KG1 (cell line): ENCODE measurements at regions not wholly inside any gene's neighbourhood (a gene's known extent, or its start where the extent isn't known, plus 50 kb on each side); places are given as distances from the start of the nearest gene placed in this dataset.

Experiments used
- DNase-seq: peaks from one replicate; lab custom pipeline; 2025; lab: John Stamatoyannopoulos, UW

DNA sequence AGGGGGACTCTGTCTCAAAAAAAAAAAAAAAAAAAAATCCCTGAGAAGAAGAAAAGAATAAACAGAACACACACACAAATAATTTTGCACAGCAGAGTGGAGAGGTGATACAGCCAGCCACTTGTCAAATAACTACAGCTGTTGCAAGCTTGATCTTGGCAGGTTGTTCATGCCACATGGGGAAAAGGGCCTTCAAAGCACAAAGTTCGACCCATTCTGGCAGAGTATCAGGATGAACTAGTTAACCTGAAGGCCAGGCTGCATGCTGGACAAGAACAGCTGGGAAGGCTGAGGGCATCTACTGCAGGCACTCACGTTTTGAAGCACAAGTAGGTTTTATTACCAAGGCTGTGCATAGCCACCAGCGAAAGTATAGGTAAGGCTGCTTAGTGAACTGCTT is 104.1 kb downstream of the KCTD15 start:
- no peak for DNase-seq

- DNase-seq, result no peak
Measured at GRCh38 chr19:33902395-33902794, 105.7 kb downstream of the KCTD15 start.

GRCh38 chr19:33902802-33903488 is 106.3 kb downstream of the KCTD15 start:
- DNase-seq, result no peak

- no peak for DNase-seq
Measured at GRCh38 chr19:33903489-33903850, 106.8 kb downstream of the KCTD15 start.

- no peak for DNase-seq
Measured at GRCh38 chr19:33904681-33905080, 108.0 kb downstream of the KCTD15 start.

DNA sequence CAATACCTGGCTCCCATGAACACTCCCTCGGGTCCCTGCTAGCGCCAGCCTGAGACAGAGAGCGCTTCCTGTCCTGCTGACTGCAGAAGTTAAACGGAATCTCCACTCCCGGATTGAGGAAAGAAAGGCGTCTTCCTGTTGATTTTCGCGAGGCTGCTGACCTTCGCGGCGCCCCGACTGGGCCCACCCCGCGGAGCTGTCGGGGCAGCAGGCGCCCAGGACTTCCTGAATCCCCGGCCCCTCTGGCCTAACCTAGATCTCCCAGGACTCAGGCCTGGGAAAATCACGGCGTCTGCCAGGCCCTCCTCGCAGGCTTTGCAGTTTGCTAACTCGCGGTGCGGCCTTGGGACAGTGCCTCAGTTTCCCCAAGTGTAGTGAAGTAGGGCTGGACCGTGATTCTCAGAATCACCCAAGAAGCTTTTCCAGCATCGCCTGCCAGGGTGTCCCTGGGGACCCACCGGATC is 108.8 kb downstream of the KCTD15 start:
- DNase-seq, result no peak

- no peak for DNase-seq
Measured at GRCh38 chr19:33905937-33906577, 109.4 kb downstream of the KCTD15 start.

DNA sequence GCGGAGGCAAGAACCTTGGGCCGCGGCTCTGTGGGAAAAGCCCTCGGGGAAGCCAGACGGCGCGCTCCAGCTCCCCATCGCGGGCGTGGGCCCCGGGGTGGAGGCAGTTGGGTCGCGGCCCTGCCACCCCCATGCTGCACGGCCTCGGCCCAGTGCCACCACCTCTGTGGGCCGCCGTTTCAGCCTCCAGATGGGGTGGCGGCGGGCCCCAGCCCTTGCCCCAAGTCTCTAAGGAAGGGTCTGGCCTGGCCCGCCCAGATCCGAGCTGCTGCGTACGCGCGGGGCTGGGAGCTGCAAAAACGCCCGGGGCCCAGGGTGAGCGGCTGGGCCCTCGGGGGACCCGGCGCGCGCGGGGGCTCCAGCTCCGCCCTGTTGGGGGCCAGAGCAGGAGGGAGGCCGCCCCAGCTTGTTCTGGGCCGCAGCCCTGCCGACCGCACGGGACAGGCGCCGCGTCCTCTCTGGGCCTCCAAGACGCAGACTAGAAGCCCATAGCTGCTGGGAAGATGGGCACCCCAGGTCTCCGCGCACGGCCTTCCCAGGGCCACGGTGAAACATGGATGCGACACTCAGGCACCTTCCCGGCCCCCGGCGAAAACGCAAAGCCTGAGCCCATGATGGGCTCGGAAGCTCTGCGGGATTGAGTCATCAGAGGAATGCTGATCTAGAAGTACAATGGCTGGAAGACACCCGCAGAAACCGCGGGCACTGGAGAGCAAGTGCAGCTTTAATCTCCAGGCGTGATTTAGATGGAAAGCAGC is 110.1 kb downstream of the KCTD15 start:
- no peak for DNase-seq

- DNase-seq, result no peak
Measured at GRCh38 chr19:33910922-33911321, 114.3 kb downstream of the KCTD15 start.

- no peak for DNase-seq
Measured at GRCh38 chr19:33914599-33914998, 117.9 kb downstream of the KCTD15 start.

DNA sequence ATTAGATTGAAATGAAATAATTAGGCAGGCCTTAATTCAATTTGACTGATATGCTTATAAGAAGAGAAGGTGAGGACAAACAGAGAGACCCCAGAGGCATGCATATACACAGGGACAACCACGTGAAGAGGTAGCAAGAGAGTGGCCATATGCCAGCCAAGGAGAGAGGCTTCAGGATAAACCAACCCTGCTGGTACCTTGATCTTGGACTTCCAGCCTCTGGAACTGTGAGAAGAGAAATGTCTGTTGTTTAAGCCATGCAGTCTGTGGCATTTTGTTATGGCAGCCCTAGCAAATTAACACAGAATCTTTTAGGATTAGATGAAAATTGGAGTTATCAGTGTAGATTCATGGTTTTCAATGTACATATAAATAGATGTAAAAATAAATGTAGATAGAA is 120.1 kb downstream of the KCTD15 start:
- DNase-seq, result no peak

DNA sequence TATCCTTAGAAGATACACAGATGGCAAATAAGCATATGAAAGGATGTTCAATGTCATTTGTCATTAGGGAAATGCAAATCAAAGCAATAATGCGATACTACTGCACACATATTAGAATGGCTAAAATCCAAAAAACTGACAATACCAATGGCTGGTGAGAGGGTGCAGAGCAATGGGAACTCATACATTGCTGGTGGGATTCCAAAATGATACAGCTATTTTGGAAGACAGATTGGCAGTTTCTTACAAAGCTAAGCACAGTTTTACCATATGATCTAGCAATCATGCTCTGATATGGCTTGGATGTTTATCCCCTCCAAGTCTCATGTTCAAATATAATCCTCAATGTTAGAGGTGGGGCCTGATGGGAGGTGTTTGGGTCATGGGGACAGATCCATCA is 122.6 kb downstream of the KCTD15 start:
- no peak for DNase-seq

DNA sequence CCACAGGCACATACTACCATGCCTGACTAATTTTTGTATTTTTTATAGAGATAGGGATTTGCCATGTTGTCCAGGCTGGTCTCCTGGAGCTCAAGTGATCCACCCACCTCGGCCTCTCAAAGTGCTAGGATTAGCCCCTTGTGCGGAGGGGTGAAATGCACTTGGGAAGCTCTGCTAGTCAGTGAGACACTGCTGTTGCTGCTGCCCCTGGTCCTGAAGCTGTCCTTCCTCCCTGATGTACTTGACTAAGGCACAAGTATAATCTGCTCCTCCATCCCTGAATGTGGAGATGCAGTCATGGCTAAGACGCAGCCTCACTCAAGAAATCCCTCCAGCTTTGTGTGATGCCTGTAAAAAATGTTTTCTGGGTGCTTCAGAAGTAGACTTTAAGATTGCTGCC is 124.5 kb downstream of the KCTD15 start:
- DNase-seq, result no peak

GRCh38 chr19:33926306-33926705 is 129.6 kb downstream of the KCTD15 start:
- DNase-seq, result no peak

DNA sequence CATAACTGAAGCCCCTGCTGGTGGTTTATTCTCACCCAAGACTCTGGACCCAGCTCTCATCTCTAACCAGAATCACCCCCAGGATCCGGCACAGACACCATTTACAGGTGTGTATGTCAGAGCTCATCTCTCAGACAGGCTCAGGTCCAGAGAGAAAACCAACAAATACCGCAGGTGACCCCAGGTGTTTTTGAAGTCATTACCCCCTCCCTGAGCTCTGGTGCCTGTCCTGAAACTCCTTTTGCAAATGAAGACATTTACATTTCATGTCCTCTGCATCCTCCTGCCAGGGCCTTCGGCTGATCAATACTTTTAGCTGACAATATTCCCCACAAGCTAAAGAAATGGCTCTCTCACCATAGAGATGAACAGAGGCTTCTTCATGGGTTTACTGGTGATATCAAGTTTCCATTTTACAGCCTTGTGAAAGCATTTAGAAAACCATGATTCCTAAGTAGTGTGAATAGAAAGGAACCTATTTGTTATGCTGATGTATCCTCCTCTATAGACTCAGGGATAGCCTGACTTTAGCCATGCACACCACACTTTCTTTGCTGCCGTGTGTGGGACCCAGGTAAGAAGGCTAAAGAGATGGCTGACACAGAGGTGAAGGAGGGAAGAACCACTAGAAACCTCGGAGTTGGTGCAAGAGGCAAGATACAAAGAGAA is 131.3 kb downstream of the KCTD15 start:
- DNase-seq, result no peak

DNA sequence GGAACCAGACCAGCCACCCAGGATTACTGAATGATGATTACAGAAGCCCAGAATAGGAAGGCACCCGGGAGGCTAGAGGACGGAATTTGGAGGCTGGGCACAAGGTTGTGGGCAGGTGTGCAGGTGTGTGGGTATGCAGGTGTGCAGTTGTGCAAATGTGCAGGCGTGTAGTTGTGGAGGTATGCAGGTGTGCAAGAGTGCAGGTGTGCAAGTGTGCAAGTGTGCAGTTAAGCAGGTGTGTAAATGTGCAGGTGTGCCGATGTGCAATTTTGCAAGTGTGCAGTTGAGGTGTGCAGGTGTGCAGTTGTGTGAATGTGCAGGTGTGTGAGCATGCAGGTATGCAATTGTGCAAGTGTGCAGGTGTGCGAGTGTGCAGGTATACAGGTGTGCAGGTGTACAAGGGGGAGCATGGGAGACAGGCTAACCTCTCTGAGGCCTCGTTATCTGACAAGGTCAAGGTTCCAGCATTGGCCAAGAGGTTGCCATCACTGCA is 131.8 kb downstream of the KCTD15 start:
- DNase-seq, result no peak

- DNase-seq, result no peak
Measured at GRCh38 chr19:33933931-33934330, 137.3 kb downstream of the KCTD15 start.

DNA sequence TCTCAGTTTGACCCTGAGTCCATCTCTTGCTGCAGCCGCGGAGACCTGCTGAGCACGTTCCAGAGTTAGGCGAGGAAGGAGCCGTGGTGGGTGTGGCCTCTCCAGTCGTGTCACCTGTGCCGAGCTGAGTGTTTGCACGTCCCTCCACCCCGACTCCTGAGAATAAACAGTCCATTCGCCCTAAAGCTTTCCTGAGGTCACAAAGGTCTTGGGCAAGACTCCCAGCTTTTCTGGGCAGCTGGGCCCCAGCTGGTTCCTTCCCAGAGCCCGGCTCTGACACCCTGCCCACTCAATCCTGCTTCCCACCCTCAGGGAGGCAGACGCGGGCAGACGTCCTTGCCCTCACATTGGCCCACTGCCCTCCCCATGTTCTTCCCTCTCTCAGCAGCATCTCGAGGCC is 142.2 kb downstream of the KCTD15 start:
- DNase-seq, result no peak

DNA sequence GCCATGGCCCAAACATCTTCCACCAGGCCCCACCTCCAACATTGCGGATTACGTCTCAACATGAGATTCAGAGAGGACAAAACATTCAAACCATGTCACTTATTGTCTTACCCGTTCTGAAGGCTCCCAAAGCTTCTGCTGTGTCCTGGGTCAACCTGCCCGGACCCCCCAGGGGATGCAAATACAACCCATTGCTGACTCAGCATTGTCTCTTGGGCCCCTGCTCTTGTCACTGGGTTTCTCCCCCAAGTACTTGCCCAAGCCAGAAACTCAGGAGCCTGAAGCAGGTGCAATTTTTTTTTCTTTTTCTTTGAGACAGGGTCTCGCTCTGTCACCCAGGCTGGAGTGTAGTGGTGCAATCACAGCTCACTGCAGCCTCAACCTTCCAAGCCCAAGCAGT is 144.5 kb downstream of the KCTD15 start:
- DNase-seq, result no peak

DNA sequence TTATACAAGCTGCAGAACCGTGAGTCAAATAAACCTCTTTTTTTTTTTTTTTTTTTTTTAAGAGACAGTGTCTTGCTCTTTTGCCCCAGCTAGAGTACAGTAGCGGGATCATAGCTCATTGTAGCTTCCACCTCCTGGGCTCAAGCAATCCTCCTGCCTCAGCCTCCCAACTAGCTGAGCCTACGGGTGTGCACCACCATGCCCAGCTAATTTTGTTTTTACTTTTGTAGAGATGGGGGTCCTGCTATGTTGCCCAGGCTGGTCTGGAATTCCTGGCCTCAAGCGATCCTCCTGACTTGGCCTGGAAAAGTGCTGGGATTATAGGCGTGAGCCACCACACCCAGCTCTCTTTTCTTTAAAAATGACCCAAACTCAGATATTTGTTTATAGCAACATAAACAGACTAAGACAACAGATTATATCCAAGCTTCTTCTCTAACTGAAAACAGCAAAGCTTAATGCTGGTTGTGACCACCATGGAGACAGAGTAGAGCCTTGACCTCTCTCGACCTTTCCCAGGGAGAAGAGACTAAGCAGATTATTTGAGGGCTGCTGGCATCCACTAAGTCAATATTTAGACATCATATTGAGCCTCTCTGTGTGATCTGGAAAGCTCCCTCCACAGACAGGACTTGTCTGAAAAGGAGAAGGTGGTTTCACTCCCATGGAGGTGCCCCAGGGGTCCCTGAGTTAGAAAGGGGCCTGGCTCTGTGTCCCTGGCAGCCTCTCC is 150.0 kb downstream of the KCTD15 start:
- DNase-seq, result no peak

DNA sequence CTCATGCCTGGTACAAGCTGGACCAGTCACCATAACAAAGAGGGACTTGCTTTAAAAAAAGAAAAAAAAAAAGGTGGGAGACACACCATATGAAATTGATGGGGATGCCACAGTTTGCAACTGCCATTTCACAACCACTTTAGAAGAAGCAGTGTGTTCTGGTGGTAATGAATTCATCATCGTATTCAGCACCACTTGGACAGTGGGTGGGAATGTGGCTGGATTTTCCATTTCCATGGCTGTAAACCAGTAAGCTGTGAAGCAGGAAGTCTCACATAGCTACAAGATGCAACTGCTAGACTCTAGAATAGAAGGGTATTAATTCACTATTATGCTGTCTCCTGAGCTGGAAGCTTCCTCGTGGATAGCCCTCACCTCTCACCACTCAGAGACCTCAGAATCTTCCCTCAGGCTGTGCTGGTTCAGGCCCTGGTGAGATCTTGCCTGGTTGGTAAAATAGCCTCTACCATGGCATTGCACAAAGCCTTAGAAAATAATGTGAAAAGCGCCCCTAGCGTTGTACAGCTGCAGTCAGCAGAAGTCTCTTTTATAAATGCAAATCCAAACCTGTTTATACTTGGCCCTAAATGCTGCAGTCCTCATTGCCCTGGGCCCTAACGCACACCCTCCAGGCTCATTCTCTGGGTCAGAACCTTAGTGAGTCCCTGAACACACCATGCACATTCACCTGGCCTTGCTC is 150.7 kb downstream of the KCTD15 start:
- no peak for DNase-seq
